Stomach (tissue), 4 donors: ENCODE measurements at regions not wholly inside any gene's neighbourhood (a gene's known extent, or its start where the extent isn't known, plus 50 kb on each side); places are given as distances from the start of the nearest gene placed in this dataset.

ENCODE experiments used
- CTCF ChIP-seq, 7 experiments: fragments of 450-650 bp in 4 of 7; fragments of 200-600 bp in 3 of 7; sonication (generic) in 3 of 7; IDR thresholded peaks; one replicate each; pipeline ENCODE4 v1.5.1; 2016 to 2019; ENCODE audit warnings: antibody characterized with exemption in 7 of 7, control low read depth in 2 of 7, mild to moderate bottlenecking in 1 of 7
- EP300 ChIP-seq: sonication (generic); formaldehyde crosslinking; IDR thresholded peaks from one replicate; pipeline ENCODE4 v1.6.1; 2017; ENCODE audit warnings: antibody characterized with exemption
- POLR2A ChIP-seq, 4 donors: fragments of 450-650 bp; IDR thresholded peaks; one replicate each; pipeline ENCODE4 v1.6.1; 2016; ENCODE audit warnings: antibody characterized with exemption in 4 of 4, control low read depth in 2 of 4, mild to moderate bottlenecking in 1 of 4, moderate library complexity in 1 of 4
- POLR2AphosphoS5 ChIP-seq, 3 donors: sonication (generic); formaldehyde crosslinking; IDR thresholded peaks; one replicate each; pipeline ENCODE4 v1.6.1; 2016; ENCODE audit warnings: antibody characterized with exemption in 3 of 3

GRCh38 chr5:61931236-61931635 is 374.8 kb upstream of the KIF2A start:
- TF ChIP-seq CTCF (IDR thresholded peaks at IDR 0.05) (no peak), EP300 (no peak), POLR2A (IDR thresholded peaks at IDR 0.05) (no peak), POLR2AphosphoS5 (IDR thresholded peaks at IDR 0.05) (no peak)
